Keratinocyte (primary cell): ENCODE measurements at regions not wholly inside any gene's neighbourhood (a gene's known extent, or its start where the extent isn't known, plus 50 kb on each side); places are given as distances from the start of the nearest gene placed in this dataset.
"Not testable (repeated sequence)": the region's sequence is repeated elsewhere in the genome, so short reads cannot be mapped to it uniquely, and the experiment has no call there.

ENCODE experiments used
- DNase-seq: peaks from one replicate; pipeline ENCODE4 v3.0.0-alpha.2; 2011; ENCODE audit warnings: low read depth, missing footprints, low spot score
- FAIRE-seq: peaks from 2 replicates; lab custom pipeline; 2011; peaks lifted over from hg19 to GRCh38; lab: Jason Lieb, UNC
- H2AFZ ChIP-seq: 2 replicates; pipeline ENCODE4 v1.6.0; 2012; ENCODE audit warnings: low read length, control low read depth, inconsistent platforms; ENCODE audit not compliant: control insufficient read depth
- H3K27ac ChIP-seq: 2 replicates; pipeline ENCODE4 v1.5.1; 2011; ENCODE audit warnings: low read length; ENCODE audit not compliant: control insufficient read depth, insufficient read depth
- H3K27me3 ChIP-seq: 3 replicates; pipeline ENCODE4 v1.6.0; 2011; ENCODE audit warnings: low read length; ENCODE audit not compliant: control insufficient read depth, insufficient read depth; ENCODE audit errors: extremely low read depth
- H3K36me3 ChIP-seq, 2 experiments: 2 replicates in 1 of 2; 3 replicates in 1 of 2; pipeline ENCODE4 v1.5.1; 2011; ENCODE audit warnings: low read length in 2 of 2, mild to moderate bottlenecking in 1 of 2; ENCODE audit not compliant: control insufficient read depth in 2 of 2, insufficient read depth in 2 of 2; ENCODE audit errors: extremely low read depth in 1 of 2
- H3K4me1 ChIP-seq: 3 replicates; pipeline ENCODE4 v1.5.1; 2011; ENCODE audit warnings: low read length; ENCODE audit not compliant: control insufficient read depth, insufficient read depth; ENCODE audit errors: extremely low read depth
- H3K4me2 ChIP-seq: 3 replicates; pipeline ENCODE4 v1.6.0; 2011; ENCODE audit warnings: low read depth, low read length; ENCODE audit not compliant: control insufficient read depth, insufficient read depth; ENCODE audit errors: extremely low read depth
- H3K4me3 ChIP-seq, 3 experiments: fragments of 200-600 bp in 1 of 3; sonication (generic) in 1 of 3; 2 replicates in 2 of 3; 3 replicates in 1 of 3; pipeline ENCODE4 v1.5.1; 2011 to 2016; ENCODE audit warnings: low read length in 3 of 3, mild to moderate bottlenecking in 3 of 3, control low read depth in 2 of 3, inconsistent platforms in 1 of 3, low read depth in 1 of 3, mixed read lengths in 1 of 3, mixed run types in 1 of 3, moderate library complexity in 1 of 3; ENCODE audit not compliant: control insufficient read depth in 2 of 3, insufficient read depth in 2 of 3; ENCODE audit errors: extremely low read depth in 1 of 3
- H3K79me2 ChIP-seq: 2 replicates; pipeline ENCODE4 v1.6.0; 2012; ENCODE audit warnings: low read length; ENCODE audit not compliant: control insufficient read depth, insufficient read depth
- H3K9ac ChIP-seq: 3 replicates; pipeline ENCODE4 v1.6.0; 2011; ENCODE audit warnings: low read length; ENCODE audit not compliant: control insufficient read depth, insufficient read depth; ENCODE audit errors: extremely low read depth
- H3K9me1 ChIP-seq: 3 replicates; pipeline ENCODE4 v1.6.0; 2011; ENCODE audit warnings: low read length; ENCODE audit not compliant: control insufficient read depth, insufficient read depth; ENCODE audit errors: extremely low read depth
- H3K9me3 ChIP-seq: 2 replicates; pipeline ENCODE4 v1.5.1; 2012; ENCODE audit warnings: low read depth, low read length; ENCODE audit not compliant: control insufficient read depth
- H4K20me1 ChIP-seq: 3 replicates; pipeline ENCODE4 v1.6.0; 2011; ENCODE audit warnings: low read length; ENCODE audit not compliant: control insufficient read depth, insufficient read depth; ENCODE audit errors: extremely low read depth
- EZH2 ChIP-seq: IDR thresholded peaks from one replicate; pipeline ENCODE4 v1.6.1; 2012; ENCODE audit warnings: inconsistent platforms, mild to moderate bottlenecking, low read length, moderate library complexity
- dilution Hi-C: fragments of 300-500 bp; cut with MboI; formaldehyde crosslinking; loops from one replicate; pipeline ENCODE4 v1.7.0; 2020; ENCODE audit warnings: low sequenced_read_pairs; ENCODE audit not compliant: extremely low pct_ligation_motif_present
- TF ChIP-seq, protein P1 (sequence below), 3 experiments: IDR thresholded peaks in 1 of 3; conservative IDR thresholded peaks in 1 of 3; optimal IDR thresholded peaks in 1 of 3; 2 replicates in 2 of 3; 3 replicates in 1 of 3; pipeline versions ENCODE3 to v1.5.1; 2011; ENCODE audit warnings: low read length in 3 of 3, mild to moderate bottlenecking in 3 of 3, moderate library complexity in 2 of 3, control low read depth in 1 of 3, inconsistent platforms in 1 of 3; ENCODE audit not compliant: insufficient read depth in 2 of 3; ENCODE audit errors: extremely low read depth in 1 of 3

DNA sequence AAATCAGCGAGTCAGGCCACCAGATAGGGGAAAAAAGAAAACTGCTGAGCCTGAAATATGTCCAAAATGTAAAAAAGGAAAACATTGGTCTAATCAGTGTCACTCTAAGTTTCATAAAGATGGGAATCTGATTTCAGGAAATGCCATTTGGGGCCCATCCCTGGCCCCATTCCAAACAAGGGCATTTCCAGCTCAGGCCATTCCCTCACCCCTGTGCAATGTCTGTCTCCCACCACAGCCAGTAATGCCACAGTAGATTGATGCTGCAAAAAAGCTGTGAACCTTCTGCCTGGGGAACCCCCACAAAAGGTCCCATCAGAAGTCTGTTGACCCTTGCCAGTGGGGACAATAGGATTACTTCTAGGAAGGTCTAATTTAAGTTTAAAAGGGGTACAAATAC is 199.6 kb downstream of the YTHDC2 start:
- Histone ChIP-seq H3K9me3 (no peaks in the 10 kb centered on the region), H3K4me1 (no peaks in the 10 kb centered on the region), H3K4me3 (no peak overlapping the region), H3K36me3 (no peaks in the 10 kb centered on the region), H2AFZ (no peak overlapping the region), H3K4me2 (no peak overlapping the region), H3K9ac (no peak overlapping the region), H3K27me3 (no peaks in the 10 kb centered on the region), H3K9me1 (no peaks in the 10 kb centered on the region), H3K27ac (no peak overlapping the region), H4K20me1 (no peaks in the 10 kb centered on the region), H3K79me2 (no peaks in the 10 kb centered on the region)
- TF ChIP-seq EZH2, result no peak
- TF ChIP-seq, protein P1, sequence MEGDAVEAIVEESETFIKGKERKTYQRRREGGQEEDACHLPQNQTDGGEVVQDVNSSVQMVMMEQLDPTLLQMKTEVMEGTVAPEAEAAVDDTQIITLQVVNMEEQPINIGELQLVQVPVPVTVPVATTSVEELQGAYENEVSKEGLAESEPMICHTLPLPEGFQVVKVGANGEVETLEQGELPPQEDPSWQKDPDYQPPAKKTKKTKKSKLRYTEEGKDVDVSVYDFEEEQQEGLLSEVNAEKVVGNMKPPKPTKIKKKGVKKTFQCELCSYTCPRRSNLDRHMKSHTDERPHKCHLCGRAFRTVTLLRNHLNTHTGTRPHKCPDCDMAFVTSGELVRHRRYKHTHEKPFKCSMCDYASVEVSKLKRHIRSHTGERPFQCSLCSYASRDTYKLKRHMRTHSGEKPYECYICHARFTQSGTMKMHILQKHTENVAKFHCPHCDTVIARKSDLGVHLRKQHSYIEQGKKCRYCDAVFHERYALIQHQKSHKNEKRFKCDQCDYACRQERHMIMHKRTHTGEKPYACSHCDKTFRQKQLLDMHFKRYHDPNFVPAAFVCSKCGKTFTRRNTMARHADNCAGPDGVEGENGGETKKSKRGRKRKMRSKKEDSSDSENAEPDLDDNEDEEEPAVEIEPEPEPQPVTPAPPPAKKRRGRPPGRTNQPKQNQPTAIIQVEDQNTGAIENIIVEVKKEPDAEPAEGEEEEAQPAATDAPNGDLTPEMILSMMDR (optimal IDR thresholded peaks at IDR 0.05 in 1 of 3, IDR thresholded peaks at IDR 0.05 in 1 of 3, conservative IDR thresholded peaks at IDR 0.05 in 1 of 3; ENCODE audit: extremely low read depth in 1 of 3, insufficient read depth in 2 of 3, low read length in 3 of 3), result no peak
- DNase-seq (no peak), FAIRE-seq (no peak)
- dilution Hi-C loops, result no loop called here

DNA sequence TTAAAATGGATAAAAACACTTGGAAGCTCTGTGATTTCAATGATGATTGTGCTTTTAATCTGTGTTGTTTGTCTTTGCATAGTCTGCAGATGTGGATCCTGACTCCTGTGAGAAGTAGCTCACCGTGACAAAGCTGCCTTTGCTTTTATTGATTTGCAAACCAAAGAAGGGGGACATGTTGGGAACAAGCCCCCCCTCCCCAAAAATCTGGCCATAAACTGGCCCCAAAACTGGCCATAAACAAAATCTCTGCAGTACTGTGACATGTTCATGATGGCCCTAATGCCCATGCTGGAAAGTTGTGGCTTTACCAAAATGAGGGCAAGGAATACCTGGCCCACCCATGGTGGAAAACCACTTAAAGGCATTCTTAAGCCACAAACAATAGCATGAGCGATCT is 202.4 kb downstream of the YTHDC2 start:
- dilution Hi-C loops, H4K20me1 ChIP-seq, H3K4me3 ChIP-seq, H3K27ac ChIP-seq, H3K79me2 ChIP-seq, H3K9me3 ChIP-seq, H3K4me2 ChIP-seq, H3K4me1 ChIP-seq, H3K36me3 ChIP-seq, H3K27me3 ChIP-seq, H3K9ac ChIP-seq, DNase-seq, H2AFZ ChIP-seq, FAIRE-seq, H3K9me1 ChIP-seq: not testable (repeated sequence)

DNA sequence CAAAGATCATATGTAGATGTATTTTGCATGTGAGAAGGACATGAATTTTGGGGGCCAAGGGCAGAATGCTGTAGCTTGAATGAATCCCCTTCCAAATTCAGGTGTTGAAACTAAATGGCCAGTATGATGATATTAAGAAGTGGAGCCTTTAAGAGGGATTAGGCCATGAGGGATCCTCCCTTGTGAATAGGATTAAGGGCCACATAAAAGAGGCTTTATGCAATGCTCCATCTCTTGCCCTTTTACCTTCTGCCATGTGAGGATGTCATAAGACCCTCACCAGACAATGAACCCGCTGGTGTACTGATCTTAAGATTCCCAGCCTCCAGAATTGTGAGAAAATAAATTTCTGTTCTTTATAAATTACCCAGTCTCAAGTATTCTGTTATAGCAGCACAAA is 206.1 kb downstream of the YTHDC2 start:
- no peaks in the 10 kb centered on the region for H3K4me1 ChIP-seq
- H3K36me3 ChIP-seq, result no peaks in the 10 kb centered on the region
- DNase-seq, result no peak
- no peak overlapping the region for H3K27ac ChIP-seq
- no peaks in the 10 kb centered on the region for H4K20me1 ChIP-seq
- TF ChIP-seq, protein P1 (optimal IDR thresholded peaks at IDR 0.05 in 1 of 3, IDR thresholded peaks at IDR 0.05 in 1 of 3, conservative IDR thresholded peaks at IDR 0.05 in 1 of 3; ENCODE audit: extremely low read depth in 1 of 3, insufficient read depth in 2 of 3, low read length in 3 of 3), result no peak
- no peak for TF ChIP-seq EZH2
- H2AFZ ChIP-seq, result no peak overlapping the region
- no peaks in the 10 kb centered on the region for H3K79me2 ChIP-seq
- FAIRE-seq, result no peak
- no peaks in the 10 kb centered on the region for H3K9me3 ChIP-seq
- no peak overlapping the region for H3K4me2 ChIP-seq
- H3K27me3 ChIP-seq, result no peaks in the 10 kb centered on the region
- dilution Hi-C loops, result no loop called here
- no peak overlapping the region for H3K9ac ChIP-seq
- H3K4me3 ChIP-seq, result no peak overlapping the region
- no peaks in the 10 kb centered on the region for H3K9me1 ChIP-seq
